Pancreas (tissue), 10 donors: ENCODE measurements at regions not wholly inside any gene's neighbourhood (a gene's known extent, or its start where the extent isn't known, plus 50 kb on each side); places are given as distances from the start of the nearest gene placed in this dataset.

Experiments used
- ATAC-seq, 4 donors: fragments of 200-7000 bp; cut with Tn5 transposase; one replicate each; pipeline versions ENCODE4 v1.8.0 to v1.9.1; 2020; ENCODE audit warnings: mild to moderate bottlenecking in 4 of 4, moderate library complexity in 4 of 4
- DNase-seq, 6 donors: peaks; one replicate each; pipeline ENCODE4 v3.0.0-alpha.2; 2020
- FAIRE-seq: peaks from 2 replicates; lab custom pipeline; 2012; peaks lifted over from hg19 to GRCh38; lab: Jason Lieb, UNC
- H3K27ac ChIP-seq, 4 donors: fragments of 200-600 bp; sonication (generic); 1 replicate in 3 of 4; 2 replicates in 1 of 4; pipeline versions ENCODE4 v1.5.0 to v1.8.0; 2020
- H3K27me3 ChIP-seq, 4 donors: fragments of 200-600 bp; one replicate each; pipeline ENCODE4 v1.8.0; 2021
- H3K36me3 ChIP-seq, 3 donors: fragments of 200-600 bp; sonication (generic) in 1 of 3; one replicate each; pipeline versions ENCODE4 v1.5.0 to v1.8.0; 2020 to 2021
- H3K4me1 ChIP-seq, 3 donors: fragments of 200-600 bp; one replicate each; pipeline ENCODE4 v1.8.0; 2021
- H3K4me3 ChIP-seq, 4 donors: fragments of 200-600 bp; sonication (generic) in 2 of 4; one replicate each; pipeline versions ENCODE4 v1.5.0 to v1.8.0; 2020 to 2021
- H3K9me3 ChIP-seq, 4 donors: fragments of 200-600 bp; one replicate each; pipeline ENCODE4 v1.8.0; 2021
- CTCF ChIP-seq, 4 donors: fragments of 200-600 bp; sonication (generic) in 3 of 4; IDR thresholded peaks; one replicate each; pipeline versions ENCODE4 v1.5.0 to v1.8.0; 2021; ENCODE audit warnings: antibody characterized with exemption in 4 of 4
- WGBS, 2 donors: extraction: QIAGEN DNeasy Blood & Tissue Kit; methylation state at CpG; one replicate each; pipeline ENCODE4 v1.1.7; 2013; 5-methylcytosine and 5-hydroxymethylcytosine counted together
- intact Hi-C, 3 donors: fragments of 100-400 bp; cut with DNase I; formaldehyde crosslinking; loops; one replicate each; pipeline versions ENCODE4 v1.11.1 to v1.14.2; 2022
- donor health status: healthy with polysubstance abuse.
- donor health status: DM: no; HTN: no; CAD: no; lungs with moderate emphysema.
- donor health status: DM: no; HTN: no; CAD: no.
- donor health status: control.
- donor health status: control.
- donor health status: Bipolar disorder and iron deficiency.
- donor health status: DM: yes; HTN: yes; CAD: no.
- donor health status: DM: no; HTN: no; CAD: no.
- donor health status: DM: no; HTN: no; CAD: no.
- donor health status: DM: yes; HTN: yes; CAD: no.

- no peak for TF ChIP-seq CTCF (IDR thresholded peaks at IDR 0.05)
- Histone ChIP-seq H3K4me3 (no peak overlapping the region), H3K27me3 (no peaks in the 10 kb centered on the region), H3K27ac (no peak overlapping the region), H3K4me1 (no peaks in the 10 kb centered on the region), H3K36me3 (no peaks in the 10 kb centered on the region), H3K9me3 (no peaks in the 10 kb centered on the region)
- intact Hi-C loops, result no loop called here
- no peak for ATAC-seq
- no peak for FAIRE-seq
- DNase-seq, result no peak
Observed at GRCh38 chr4:13857800-13858199, 230.3 kb upstream of the BOD1L1 start.

- no peaks in the 10 kb centered on the region for H3K27me3 ChIP-seq
- no peak for TF ChIP-seq CTCF (IDR thresholded peaks at IDR 0.05)
- H3K27ac ChIP-seq, result no peak overlapping the region
- no peaks in the 10 kb centered on the region for H3K36me3 ChIP-seq
- 82 to 92% methylated on average over 3 of the region's 3 CpGs for WGBS, 2 donors
- no peak for FAIRE-seq
- no peaks in the 10 kb centered on the region for H3K4me1 ChIP-seq
- intact Hi-C loops, result no loop called here
- DNase-seq, result no peak
- no peaks in the 10 kb centered on the region for H3K9me3 ChIP-seq
- no peak overlapping the region for H3K4me3 ChIP-seq
- ATAC-seq, result no peak
Observed at GRCh38 chr4:13859423-13859822, 231.9 kb upstream of the BOD1L1 start.

- Histone ChIP-seq H3K4me1 (no peaks in the 10 kb centered on the region), H3K27ac (no peak overlapping the region), H3K4me3 (no peak overlapping the region), H3K9me3 (no peaks in the 10 kb centered on the region), H3K27me3 (no peaks in the 10 kb centered on the region), H3K36me3 (no peaks in the 10 kb centered on the region)
- TF ChIP-seq CTCF (IDR thresholded peaks at IDR 0.05), result no peak
- WGBS, 2 donors, result 80 to 90% methylated on average over 1 of the region's 1 CpG
- ATAC-seq (no peak), DNase-seq (no peak), FAIRE-seq (no peak)
- intact Hi-C loops, result no loop called here
Observed at GRCh38 chr4:13860126-13860525, 232.6 kb upstream of the BOD1L1 start.

- Histone ChIP-seq H3K4me1 (no peaks in the 10 kb centered on the region), H3K9me3 (no peaks in the 10 kb centered on the region), H3K36me3 (no peaks in the 10 kb centered on the region), H3K27ac (no peak overlapping the region), H3K4me3 (no peak overlapping the region), H3K27me3 (no peaks in the 10 kb centered on the region)
- no peak for DNase-seq
- no peak for ATAC-seq
- TF ChIP-seq CTCF (IDR thresholded peaks at IDR 0.05), result no peak
- FAIRE-seq, result no peak
- WGBS, 2 donors, result 44 to 45% methylated on average over 7 of the region's 7 CpGs
- intact Hi-C loops, result no loop called here
Observed at GRCh38 chr4:13865871-13866669, 238.5 kb upstream of the BOD1L1 start.

- no peaks in the 10 kb centered on the region for H3K9me3 ChIP-seq
- H3K27ac ChIP-seq, result no peak overlapping the region
- no peak overlapping the region for H3K4me3 ChIP-seq
- ATAC-seq, result no peak
- H3K27me3 ChIP-seq, result no peaks in the 10 kb centered on the region
- intact Hi-C loops, result no loop called here
- WGBS, 2 donors, result 36 to 74% methylated on average over 1 of the region's 1 CpG
- H3K4me1 ChIP-seq, result no peaks in the 10 kb centered on the region
- FAIRE-seq, result no peak
- TF ChIP-seq CTCF (IDR thresholded peaks at IDR 0.05), result no peak
- H3K36me3 ChIP-seq, result no peaks in the 10 kb centered on the region
- DNase-seq, result no peak
Observed at GRCh38 chr4:13866881-13867280, 239.4 kb upstream of the BOD1L1 start.
